ENCODE measurements at regions not wholly inside any gene's neighbourhood (a gene's known extent, or its start where the extent isn't known, plus 50 kb on each side); places are given as distances from the start of the nearest gene placed in this dataset.

DNA sequence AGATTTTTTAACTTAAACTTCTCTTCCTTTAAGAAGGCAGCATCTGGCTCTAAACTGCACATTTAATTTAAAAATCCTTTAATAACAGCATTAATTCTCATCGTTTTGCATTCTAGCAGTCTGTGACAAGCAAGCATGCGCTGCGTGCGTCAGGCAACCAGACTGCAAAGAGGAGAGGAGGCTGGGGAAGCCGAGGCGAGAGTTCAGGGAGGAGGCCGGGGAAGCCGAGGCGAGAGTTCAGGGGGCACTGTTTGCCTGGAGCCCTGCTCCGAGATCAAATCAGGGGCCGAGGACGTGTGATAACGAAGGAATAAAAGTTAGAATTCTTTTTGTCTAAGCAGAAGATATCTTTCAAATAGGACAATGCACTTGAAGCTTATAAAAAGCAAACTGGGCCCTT, 435.7 kb downstream of the EFNB2 start:
- TF ChIP-seq EZH2 (IDR thresholded peaks at IDR 0.05; ENCODE audit: borderline replicate concordance): no peak
- TF ChIP-seq, protein P1, sequence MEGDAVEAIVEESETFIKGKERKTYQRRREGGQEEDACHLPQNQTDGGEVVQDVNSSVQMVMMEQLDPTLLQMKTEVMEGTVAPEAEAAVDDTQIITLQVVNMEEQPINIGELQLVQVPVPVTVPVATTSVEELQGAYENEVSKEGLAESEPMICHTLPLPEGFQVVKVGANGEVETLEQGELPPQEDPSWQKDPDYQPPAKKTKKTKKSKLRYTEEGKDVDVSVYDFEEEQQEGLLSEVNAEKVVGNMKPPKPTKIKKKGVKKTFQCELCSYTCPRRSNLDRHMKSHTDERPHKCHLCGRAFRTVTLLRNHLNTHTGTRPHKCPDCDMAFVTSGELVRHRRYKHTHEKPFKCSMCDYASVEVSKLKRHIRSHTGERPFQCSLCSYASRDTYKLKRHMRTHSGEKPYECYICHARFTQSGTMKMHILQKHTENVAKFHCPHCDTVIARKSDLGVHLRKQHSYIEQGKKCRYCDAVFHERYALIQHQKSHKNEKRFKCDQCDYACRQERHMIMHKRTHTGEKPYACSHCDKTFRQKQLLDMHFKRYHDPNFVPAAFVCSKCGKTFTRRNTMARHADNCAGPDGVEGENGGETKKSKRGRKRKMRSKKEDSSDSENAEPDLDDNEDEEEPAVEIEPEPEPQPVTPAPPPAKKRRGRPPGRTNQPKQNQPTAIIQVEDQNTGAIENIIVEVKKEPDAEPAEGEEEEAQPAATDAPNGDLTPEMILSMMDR (IDR thresholded peaks at IDR 0.05; ENCODE audit: poor library complexity): no peak
- TF ChIP-seq EZH2phosphoT487 (IDR thresholded peaks at IDR 0.05; ENCODE audit: low read depth, severe bottlenecking, unreplicated experiment): no peak

All from hepatocyte (in vitro differentiated cells).